ENCODE measurements at regions not wholly inside any gene's neighbourhood (a gene's known extent, or its start where the extent isn't known, plus 50 kb on each side); places are given as distances from the start of the nearest gene placed in this dataset.

GRCh38 chr13:111908361-111908760 is 158.6 kb upstream of the SOX1 start:
- TF ChIP-seq POLR2A (IDR thresholded peaks at IDR 0.05) (no peak), EP300 (IDR thresholded peaks at IDR 0.05; ENCODE audit: low read depth) (no peak)
